ENCODE measurements at regions not wholly inside any gene's neighbourhood (a gene's known extent, or its start where the extent isn't known, plus 50 kb on each side); places are given as distances from the start of the nearest gene placed in this dataset.

- no peak overlapping the region for H3K4me2 ChIP-seq (ENCODE audit: low read length)
Measured at GRCh38 chr15:62758952-62759349, 283.6 kb upstream of the TPM1 start.

GRCh38 chr15:62760538-62760937 is 282.0 kb upstream of the TPM1 start:
- Histone ChIP-seq H3K27ac (ENCODE audit: low read length) (no peak overlapping the region), H3K4me3 (ENCODE audit: low read length) (no peak overlapping the region), H3K36me3 (ENCODE audit: insufficient read depth, low read length) (no peaks in the 10 kb centered on the region)
- TF ChIP-seq SMC3 (conservative IDR thresholded peaks at IDR 0.05; ENCODE audit: poor library complexity) (no peak), EZH2 (IDR thresholded peaks at IDR 0.05; ENCODE audit: borderline replicate concordance, insufficient read depth, low read length, poor library complexity, severe bottlenecking) (no peak), TAF1 (IDR thresholded peaks at IDR 0.05; ENCODE audit: low read depth) (no peak), RAD21 (conservative IDR thresholded peaks at IDR 0.05) (no peak), REST (IDR thresholded peaks at IDR 0.05; ENCODE audit: borderline replicate concordance) (no peak), POLR2AphosphoS5 (IDR thresholded peaks at IDR 0.05) (no peak), CTCF (IDR thresholded peaks at IDR 0.05; ENCODE audit: poor library complexity, severe bottlenecking) (no peak)

More at GRCh38 chr15:62758952-62759349, 283.6 kb upstream of the TPM1 start:
- TF ChIP-seq EP300 (conservative IDR thresholded peaks at IDR 0.05; ENCODE audit: poor library complexity, severe bottlenecking) (no peak), RAD21 (conservative IDR thresholded peaks at IDR 0.05) (no peak), EZH2 (IDR thresholded peaks at IDR 0.05; ENCODE audit: borderline replicate concordance, insufficient read depth, low read length, poor library complexity, severe bottlenecking) (no peak), SMC3 (conservative IDR thresholded peaks at IDR 0.05; ENCODE audit: poor library complexity) (no peak), REST (IDR thresholded peaks at IDR 0.05; ENCODE audit: borderline replicate concordance) (no peak), MXI1 (conservative IDR thresholded peaks at IDR 0.05; ENCODE audit: poor library complexity, severe bottlenecking) (no peak), CTCF (IDR thresholded peaks at IDR 0.05; ENCODE audit: poor library complexity, severe bottlenecking) (no peak), POLR2AphosphoS5 (IDR thresholded peaks at IDR 0.05) (no peak)
- H2AFZ ChIP-seq (ENCODE audit: low read depth, low read length): no peak overlapping the region
- no peak overlapping the region for H3K4me3 ChIP-seq (ENCODE audit: low read length)
- no peaks in the 10 kb centered on the region for H3F3A ChIP-seq (ENCODE audit: insufficient read depth, low read length, poor library complexity, severe bottlenecking)
- no peaks in the 10 kb centered on the region for H3K27me3 ChIP-seq (ENCODE audit: insufficient read depth, low read depth, low read length)
- H3K9me2 ChIP-seq (ENCODE audit: insufficient read depth, low read length): no peaks in the 10 kb centered on the region
- H3K9ac ChIP-seq (ENCODE audit: low read length): no peak overlapping the region
- no peaks in the 10 kb centered on the region for H3K36me3 ChIP-seq (ENCODE audit: insufficient read depth, low read length)
- no peaks in the 10 kb centered on the region for H4K20me1 ChIP-seq (ENCODE audit: insufficient read depth)
- no peaks in the 10 kb centered on the region for H3K79me2 ChIP-seq (replicated peaks; ENCODE audit: insufficient read depth, low read length)
- H3K27ac ChIP-seq (ENCODE audit: low read length): no peak overlapping the region
- no peaks in the 10 kb centered on the region for H3K9me3 ChIP-seq (ENCODE audit: low read length)

More at GRCh38 chr15:62760538-62760937, 282.0 kb upstream of the TPM1 start:
- Histone ChIP-seq H2AFZ (ENCODE audit: low read depth, low read length) (no peak overlapping the region), H3K9me2 (ENCODE audit: insufficient read depth, low read length) (no peaks in the 10 kb centered on the region), H3K9me3 (ENCODE audit: low read length) (no peaks in the 10 kb centered on the region), H3K9ac (ENCODE audit: low read length) (no peak overlapping the region), H4K20me1 (ENCODE audit: insufficient read depth) (no peaks in the 10 kb centered on the region), H3K79me2 (replicated peaks; ENCODE audit: insufficient read depth, low read length) (no peaks in the 10 kb centered on the region), H3K4me2 (ENCODE audit: low read length) (no peak overlapping the region), H3K27me3 (ENCODE audit: insufficient read depth, low read depth, low read length) (no peaks in the 10 kb centered on the region), H3F3A (ENCODE audit: insufficient read depth, low read length, poor library complexity, severe bottlenecking) (no peaks in the 10 kb centered on the region)
